Kidney (tissue), 13 donors: ENCODE measurements at regions not wholly inside any gene's neighbourhood (a gene's known extent, or its start where the extent isn't known, plus 50 kb on each side); places are given as distances from the start of the nearest gene placed in this dataset.
"Not testable (repeated sequence)": the region's sequence is repeated elsewhere in the genome, so short reads cannot be mapped to it uniquely, and the experiment has no call there.

ENCODE experiments used
- DNase-seq, 5 donors: peaks; one replicate each; pipeline ENCODE4 v3.0.0-alpha.2; 2013 to 2020
- FAIRE-seq: peaks from 2 replicates; lab custom pipeline; 2012; peaks lifted over from hg19 to GRCh38; lab: Jason Lieb, UNC
- H3K27ac ChIP-seq, 2 donors: one replicate each; pipeline ENCODE4 v1.7.0; 2013; ENCODE audit warnings: low read depth in 2 of 2, low read length in 2 of 2, inconsistent platforms in 1 of 2
- H3K27me3 ChIP-seq: one replicate; pipeline ENCODE4 v1.7.1; 2013; ENCODE audit warnings: low read length, inconsistent platforms; ENCODE audit not compliant: control insufficient read depth, insufficient read depth
- H3K36me3 ChIP-seq, 3 donors: one replicate each; pipeline versions ENCODE4 v1.7.0 to v1.7.1; 2013; ENCODE audit warnings: low read length in 3 of 3, control low read depth in 1 of 3, inconsistent platforms in 1 of 3; ENCODE audit not compliant: insufficient read depth in 3 of 3, control insufficient read depth in 2 of 3
- H3K4me1 ChIP-seq, 3 donors: one replicate each; pipeline versions ENCODE4 v1.7.0 to v1.7.1; 2013; ENCODE audit warnings: low read length in 3 of 3, inconsistent platforms in 1 of 3, low read depth in 1 of 3; ENCODE audit not compliant: control insufficient read depth in 2 of 3, insufficient read depth in 2 of 3
- H3K4me3 ChIP-seq, 3 donors: one replicate each; pipeline versions ENCODE4 v1.7.0 to v1.8.1; 2013; ENCODE audit warnings: low read length in 3 of 3, control low read depth in 1 of 3, inconsistent platforms in 1 of 3
- H3K9ac ChIP-seq, 3 donors: one replicate each; pipeline versions ENCODE4 v1.7.0 to v1.7.1; 2013; ENCODE audit warnings: low read length in 3 of 3, control low read depth in 1 of 3, inconsistent platforms in 1 of 3
- H3K9me3 ChIP-seq, 3 donors: one replicate each; pipeline versions ENCODE4 v1.7.0 to v1.7.1; 2013; ENCODE audit warnings: low read length in 3 of 3, control low read depth in 1 of 3, inconsistent platforms in 1 of 3; ENCODE audit not compliant: control insufficient read depth in 2 of 3, insufficient read depth in 1 of 3
- CTCF ChIP-seq: IDR thresholded peaks from 3 replicates; pipeline ENCODE4 v1.5.1; 2012; ENCODE audit warnings: mild to moderate bottlenecking, moderate library complexity, borderline replicate concordance; ENCODE audit not compliant: insufficient read depth; ENCODE audit errors: extremely low read depth
- intact Hi-C: fragments of 100-400 bp; cut with DNase I; formaldehyde crosslinking; loops from one replicate; pipeline ENCODE4 v1.11.1; 2022
- donor health status: control.
- donor health status: control.
- donor health status: control.
- donor health status: control.
- donor health status: control.
- donor health status: DM: yes; HTN: yes; CAD: no.
- donor health status: Normal renal cell carcinoma (clear cell type).

- no peaks in the 10 kb centered on the region for H3K36me3 ChIP-seq
- no peak for TF ChIP-seq CTCF
- intact Hi-C loops: no loop called here
- FAIRE-seq: no peak
- peaks cover 0 to 2% (median 0%) of the 10 kb centered on the region in 3 donors for H3K9me3 ChIP-seq
- H3K27ac ChIP-seq: no peak overlapping the region
- no peak for DNase-seq
- H3K27me3 ChIP-seq: no peaks in the 10 kb centered on the region
- H3K4me3 ChIP-seq: no peak overlapping the region
- no peaks in the 10 kb centered on the region for H3K4me1 ChIP-seq
- H3K9ac ChIP-seq: no peak overlapping the region
Measured at GRCh38 chrX:40976981-40977380, 108.3 kb upstream of the USP9X start.

GRCh38 chrX:40984962-40985361, 100.3 kb upstream of the USP9X start:
- H3K36me3 ChIP-seq: no peaks in the 10 kb centered on the region
- no peak for FAIRE-seq
- no peaks in the 10 kb centered on the region for H3K27me3 ChIP-seq
- no peak overlapping the region for H3K4me3 ChIP-seq
- no peaks in the 10 kb centered on the region for H3K4me1 ChIP-seq
- DNase-seq: no peak
- intact Hi-C loops: no loop called here
- no peak overlapping the region for H3K27ac ChIP-seq
- TF ChIP-seq CTCF: no peak
- H3K9me3 ChIP-seq: no peaks in the 10 kb centered on the region
- H3K9ac ChIP-seq: no peak overlapping the region

- FAIRE-seq: no peak
- Histone ChIP-seq H3K27me3 (no peaks in the 10 kb centered on the region), H3K36me3 (no peaks in the 10 kb centered on the region), H3K4me3 (no peak overlapping the region), H3K4me1 (no peaks in the 10 kb centered on the region), H3K9ac (no peak overlapping the region), H3K9me3 (no peaks in the 10 kb centered on the region), H3K27ac (no peak overlapping the region)
- DNase-seq: no peak
- intact Hi-C loops: no loop called here
- TF ChIP-seq CTCF: no peak
Measured at GRCh38 chrX:40987413-40987812, 97.8 kb upstream of the USP9X start.

GRCh38 chrX:40988100-40988499, 97.1 kb upstream of the USP9X start:
- Histone ChIP-seq H3K27ac (no peak overlapping the region), H3K9ac (no peak overlapping the region), H3K4me1 (no peaks in the 10 kb centered on the region), H3K36me3 (no peaks in the 10 kb centered on the region), H3K27me3 (no peaks in the 10 kb centered on the region), H3K4me3 (no peak overlapping the region), H3K9me3 (no peaks in the 10 kb centered on the region)
- no peak for TF ChIP-seq CTCF
- FAIRE-seq (no peak), DNase-seq (no peak)
- intact Hi-C loops: no loop called here

GRCh38 chrX:40993395-40993794, 91.8 kb upstream of the USP9X start:
- H3K27me3 ChIP-seq: not testable (repeated sequence)

More at GRCh38 chrX:40993395-40993794, 91.8 kb upstream of the USP9X start:
- intact Hi-C loops, H3K9ac ChIP-seq, H3K27ac ChIP-seq, H3K9me3 ChIP-seq, H3K36me3 ChIP-seq, DNase-seq, H3K4me1 ChIP-seq, H3K4me3 ChIP-seq, FAIRE-seq: not testable (repeated sequence)
